ENCODE measurements at regions not wholly inside any gene's neighbourhood (a gene's known extent, or its start where the extent isn't known, plus 50 kb on each side); places are given as distances from the start of the nearest gene placed in this dataset.
A peak's percentile ranks its signal among the peaks of the same experiment; 100 is the strongest.

- Histone ChIP-seq H3K36me3 (no peaks in the 10 kb centered on the region), H3K4me1 (replicated peaks) (peaks cover 41% of the 10 kb centered on the region), H3K4me3 (no peak overlapping the region), H3K27ac (peak overlapping the region; percentile 65), H3K9me3 (replicated peaks) (no peaks in the 10 kb centered on the region), H3K27me3 (replicated peaks) (no peaks in the 10 kb centered on the region)
- DNase-seq (ENCODE audit: low read depth in 1 of 2, low spot score in 2 of 2): peak in 1 of 2 experiments; percentile 68
These were observed 748.4 kb upstream of the PHF14 start for GRCh38 chr7:10225275-10225674.

GRCh38 chr7:10237306-10237705 lies 736.4 kb upstream of the PHF14 start:
- H3K36me3 ChIP-seq: no peaks in the 10 kb centered on the region
- peak overlapping the region; percentile 79 for H3K27ac ChIP-seq
- no peaks in the 10 kb centered on the region for H3K9me3 ChIP-seq (replicated peaks)
- H3K4me3 ChIP-seq: no peak overlapping the region
- DNase-seq (ENCODE audit: low read depth in 1 of 2, low spot score in 2 of 2): peak; percentile 67 to 80
- no peaks in the 10 kb centered on the region for H3K27me3 ChIP-seq (replicated peaks)
- H3K4me1 ChIP-seq (replicated peaks): peaks cover 22% of the 10 kb centered on the region

GRCh38 chr7:10238641-10239040 lies 735.0 kb upstream of the PHF14 start:
- DNase-seq (ENCODE audit: low read depth in 1 of 2, low spot score in 2 of 2): no peak
- H3K36me3 ChIP-seq: no peaks in the 10 kb centered on the region
- H3K27ac ChIP-seq: no peak overlapping the region

DNA sequence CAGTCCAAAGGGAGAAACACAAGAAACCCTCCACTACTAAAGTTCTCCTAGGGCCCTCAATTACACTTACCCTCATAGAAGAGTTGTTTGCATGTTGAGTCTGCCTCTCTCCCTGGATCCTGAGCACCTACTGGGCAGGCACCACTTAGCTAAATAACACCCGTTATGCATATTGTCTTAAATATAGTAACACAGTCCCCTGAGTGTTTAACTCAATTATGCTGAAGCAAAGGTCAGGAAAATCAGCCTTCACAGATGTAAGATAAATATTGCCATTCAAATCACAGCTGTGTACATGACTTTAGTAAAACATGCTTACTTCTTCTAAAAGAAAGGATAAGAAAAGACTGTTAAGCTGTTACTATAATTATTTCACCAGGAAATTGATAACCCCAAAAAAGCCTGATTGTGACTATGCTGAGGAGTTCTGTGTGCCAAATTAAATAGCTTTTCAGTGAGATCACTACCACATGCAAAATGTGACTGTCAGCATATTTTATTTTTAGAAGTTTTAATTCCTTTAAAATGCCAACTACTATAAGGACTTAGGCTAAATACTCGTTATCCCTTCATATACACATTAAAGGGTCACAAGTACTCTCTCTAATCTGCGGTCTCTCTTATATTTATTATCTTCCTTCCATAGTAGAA lies 733.9 kb upstream of the PHF14 start:
- DNase-seq (ENCODE audit: low read depth in 1 of 2, low spot score in 2 of 2): peak in 1 of 2 experiments; percentile 26
- H3K4me3 ChIP-seq: no peak overlapping the region

More at GRCh38 chr7:10238641-10239040, 735.0 kb upstream of the PHF14 start:
- Histone ChIP-seq H3K4me3 (no peak overlapping the region), H3K4me1 (replicated peaks) (peaks cover 22% of the 10 kb centered on the region), H3K9me3 (replicated peaks) (no peaks in the 10 kb centered on the region), H3K27me3 (replicated peaks) (no peaks in the 10 kb centered on the region)

GRCh38 chr7:10245406-10245805 lies 728.3 kb upstream of the PHF14 start:
- DNase-seq (ENCODE audit: low read depth in 1 of 2, low spot score in 2 of 2): no peak
- H3K9me3 ChIP-seq (replicated peaks): peaks cover 4% of the 10 kb centered on the region; the same call in 1 of the 2 replicates
- H3K4me1 ChIP-seq (replicated peaks): no peaks in the 10 kb centered on the region; the same call in 1 of the 2 replicates
- no peak overlapping the region for H3K4me3 ChIP-seq
- H3K27ac ChIP-seq: no peak overlapping the region
- H3K27me3 ChIP-seq (replicated peaks): no peaks in the 10 kb centered on the region
- H3K36me3 ChIP-seq: no peaks in the 10 kb centered on the region

More for the DNA sequence above, 733.9 kb upstream of the PHF14 start:
- no peaks in the 10 kb centered on the region for H3K27me3 ChIP-seq (replicated peaks)
- H3K27ac ChIP-seq: peak overlapping the region; percentile 27
- H3K4me1 ChIP-seq (replicated peaks): peaks cover 22% of the 10 kb centered on the region
- no peaks in the 10 kb centered on the region for H3K36me3 ChIP-seq
- H3K9me3 ChIP-seq (replicated peaks): no peaks in the 10 kb centered on the region

DNA sequence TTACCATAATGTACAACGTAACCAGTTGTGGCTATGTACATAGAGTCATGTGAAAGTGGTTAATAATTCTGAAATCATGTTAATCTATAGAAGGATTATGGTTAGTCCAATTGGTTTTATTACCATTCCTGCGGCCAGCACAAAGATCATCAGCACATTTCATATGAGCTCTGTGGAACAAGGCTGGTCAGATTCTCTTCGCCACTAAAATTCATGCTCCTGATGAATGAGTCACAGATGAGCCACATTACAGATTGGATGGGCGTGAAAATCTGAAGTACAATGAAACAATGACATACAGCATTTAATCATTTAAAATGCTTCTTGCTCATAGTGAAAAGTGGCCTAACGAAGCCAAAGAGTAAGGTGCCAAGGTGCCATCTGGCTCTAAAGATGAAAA lies 716.2 kb upstream of the PHF14 start:
- no peak for DNase-seq (ENCODE audit: low read depth in 1 of 2, low spot score in 2 of 2)
- no peaks in the 10 kb centered on the region for H3K36me3 ChIP-seq
- H3K27ac ChIP-seq: no peak overlapping the region
- H3K27me3 ChIP-seq (replicated peaks): no peaks in the 10 kb centered on the region
- H3K4me1 ChIP-seq (replicated peaks): no peaks in the 10 kb centered on the region
- no peaks in the 10 kb centered on the region for H3K9me3 ChIP-seq (replicated peaks)
- no peak overlapping the region for H3K4me3 ChIP-seq

DNA sequence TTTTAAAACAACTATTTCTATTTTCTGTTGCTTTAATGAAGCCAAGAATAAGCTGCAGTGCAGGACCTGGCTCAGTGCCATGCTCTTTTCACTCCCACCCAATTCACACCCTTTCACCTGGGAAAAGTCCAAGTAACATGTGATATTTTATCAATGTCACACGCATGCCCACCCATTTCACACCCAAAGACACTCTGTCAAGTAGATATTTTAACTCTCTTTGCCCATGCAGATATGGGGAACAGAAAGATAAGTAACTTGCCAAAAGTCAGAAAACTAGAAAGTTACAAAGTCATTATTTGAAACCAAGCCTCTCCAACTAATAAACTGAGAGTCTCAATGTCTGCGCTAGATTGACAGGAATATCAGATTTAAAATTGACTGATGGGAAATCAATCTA lies 706.7 kb upstream of the PHF14 start:
- Histone ChIP-seq H3K9me3 (replicated peaks) (no peaks in the 10 kb centered on the region), H3K4me3 (no peak overlapping the region), H3K36me3 (no peaks in the 10 kb centered on the region), H3K27me3 (replicated peaks) (no peaks in the 10 kb centered on the region), H3K4me1 (replicated peaks) (peaks cover 35% of the 10 kb centered on the region), H3K27ac (peak overlapping the region; percentile 82)
- peak in 1 of 2 experiments; percentile 4 for DNase-seq (ENCODE audit: low read depth in 1 of 2, low spot score in 2 of 2)

DNA sequence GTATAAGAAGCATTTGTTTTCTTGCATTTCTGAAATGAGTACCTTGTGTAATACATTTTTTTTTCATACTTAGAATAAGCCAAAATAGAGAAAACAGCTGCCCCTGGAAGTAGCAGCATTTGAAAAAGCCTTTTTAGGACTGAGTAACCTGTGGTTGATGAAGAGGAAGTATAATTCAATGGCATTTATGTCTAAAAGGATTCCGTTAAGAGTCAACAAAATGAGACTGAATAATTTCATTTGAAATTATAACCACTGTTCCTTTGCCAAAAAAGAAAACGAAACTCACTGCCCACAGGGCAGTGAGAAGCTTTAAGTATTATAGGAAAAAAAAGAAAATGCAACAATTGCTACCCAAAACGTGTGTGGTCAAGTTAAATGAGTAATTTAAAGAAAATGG lies 705.6 kb upstream of the PHF14 start:
- H3K36me3 ChIP-seq: no peaks in the 10 kb centered on the region
- peak overlapping the region; percentile 82 for H3K27ac ChIP-seq
- peaks cover 35% of the 10 kb centered on the region for H3K4me1 ChIP-seq (replicated peaks)
- H3K27me3 ChIP-seq (replicated peaks): no peaks in the 10 kb centered on the region
- no peaks in the 10 kb centered on the region for H3K9me3 ChIP-seq (replicated peaks)
- peak in 1 of 2 experiments; percentile 50 for DNase-seq (ENCODE audit: low read depth in 1 of 2, low spot score in 2 of 2)
- no peak overlapping the region for H3K4me3 ChIP-seq

GRCh38 chr7:10282909-10283308 lies 690.8 kb upstream of the PHF14 start:
- H3K4me3 ChIP-seq: no peak overlapping the region
- H3K4me1 ChIP-seq (replicated peaks): no peaks in the 10 kb centered on the region
- H3K9me3 ChIP-seq (replicated peaks): no peaks in the 10 kb centered on the region
- no peaks in the 10 kb centered on the region for H3K27me3 ChIP-seq (replicated peaks)
- H3K27ac ChIP-seq: no peak overlapping the region
- no peak for DNase-seq (ENCODE audit: low read depth in 1 of 2, low spot score in 2 of 2)
- no peaks in the 10 kb centered on the region for H3K36me3 ChIP-seq

DNA sequence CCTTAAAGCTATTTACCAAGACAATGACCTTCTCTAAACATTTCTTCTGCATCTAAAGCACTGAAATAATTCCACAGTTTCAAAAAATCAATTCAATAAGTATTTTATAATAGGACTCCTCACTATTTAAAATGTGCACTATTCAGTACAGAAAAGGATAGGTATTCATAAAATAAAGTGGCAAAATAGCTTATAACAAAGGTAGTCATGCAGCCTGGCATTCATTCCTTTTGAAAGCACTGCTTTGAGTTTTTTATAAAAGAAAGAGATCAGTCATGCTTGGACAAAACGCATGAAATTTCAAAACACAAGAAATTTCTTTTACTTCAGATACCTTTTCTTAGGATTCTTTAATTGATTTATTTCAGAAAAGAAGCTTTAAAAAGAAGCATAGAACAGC lies 689.7 kb upstream of the PHF14 start:
- DNase-seq (ENCODE audit: low read depth in 1 of 2, low spot score in 2 of 2): no peak
- Histone ChIP-seq H3K36me3 (no peaks in the 10 kb centered on the region), H3K27me3 (replicated peaks) (no peaks in the 10 kb centered on the region), H3K4me1 (replicated peaks) (no peaks in the 10 kb centered on the region), H3K4me3 (no peak overlapping the region), H3K9me3 (replicated peaks) (no peaks in the 10 kb centered on the region), H3K27ac (no peak overlapping the region)

- H3K9me3 ChIP-seq (replicated peaks): no peaks in the 10 kb centered on the region; the same call in 1 of the 2 replicates
- peaks cover 5% of the 10 kb centered on the region for H3K4me1 ChIP-seq (replicated peaks)
- H3K36me3 ChIP-seq: no peaks in the 10 kb centered on the region
- no peak overlapping the region for H3K27ac ChIP-seq
- H3K27me3 ChIP-seq (replicated peaks): no peaks in the 10 kb centered on the region
- DNase-seq (ENCODE audit: low read depth in 1 of 2, low spot score in 2 of 2): no peak
- H3K4me3 ChIP-seq: no peak overlapping the region
These were observed 674.3 kb upstream of the PHF14 start for GRCh38 chr7:10299384-10299783.

DNA sequence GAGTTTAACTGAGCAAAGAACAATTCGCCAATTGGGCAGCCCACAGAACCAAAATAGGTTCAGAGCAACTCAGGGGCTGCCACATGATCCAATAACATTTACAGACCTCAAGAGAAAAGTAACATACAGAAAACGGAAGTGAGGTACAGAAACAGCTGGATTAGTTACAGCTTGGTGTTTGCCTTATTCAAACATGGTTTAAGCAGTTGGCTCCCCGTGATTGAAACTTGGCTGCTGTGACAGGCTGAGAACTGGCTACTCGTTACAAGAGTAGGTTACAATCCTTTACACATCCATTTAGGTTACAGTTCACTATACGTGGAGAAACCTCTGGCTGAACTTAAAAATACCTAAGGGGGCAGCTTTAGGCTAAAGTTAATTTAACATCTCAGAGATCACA lies 673.1 kb upstream of the PHF14 start:
- H3K4me3 ChIP-seq: no peak overlapping the region
- H3K4me1 ChIP-seq (replicated peaks): peaks cover 5% of the 10 kb centered on the region
- no peaks in the 10 kb centered on the region; the same call in 1 of the 2 replicates for H3K9me3 ChIP-seq (replicated peaks)
- DNase-seq (ENCODE audit: low read depth in 1 of 2, low spot score in 2 of 2): no peak
- H3K36me3 ChIP-seq: no peaks in the 10 kb centered on the region
- H3K27me3 ChIP-seq (replicated peaks): no peaks in the 10 kb centered on the region
- H3K27ac ChIP-seq: no peak overlapping the region

- Histone ChIP-seq H3K4me1 (replicated peaks) (no peaks in the 10 kb centered on the region), H3K9me3 (replicated peaks) (no peaks in the 10 kb centered on the region), H3K36me3 (no peaks in the 10 kb centered on the region), H3K4me3 (no peak overlapping the region), H3K27me3 (replicated peaks) (no peaks in the 10 kb centered on the region), H3K27ac (no peak overlapping the region)
- no peak for DNase-seq (ENCODE audit: low read depth in 1 of 2, low spot score in 2 of 2)
These were observed 665.4 kb upstream of the PHF14 start for GRCh38 chr7:10308276-10308675.

- H3K27ac ChIP-seq: no peak overlapping the region
- H3K4me3 ChIP-seq: no peak overlapping the region
- no peak for DNase-seq (ENCODE audit: low read depth in 1 of 2, low spot score in 2 of 2)
- H3K4me1 ChIP-seq (replicated peaks): peaks cover 19% of the 10 kb centered on the region
- H3K36me3 ChIP-seq: no peaks in the 10 kb centered on the region
- H3K9me3 ChIP-seq (replicated peaks): no peaks in the 10 kb centered on the region
- no peaks in the 10 kb centered on the region for H3K27me3 ChIP-seq (replicated peaks)
These were observed 660.7 kb upstream of the PHF14 start for GRCh38 chr7:10312942-10313341.

GRCh38 chr7:10315881-10316280 lies 657.8 kb upstream of the PHF14 start:
- Histone ChIP-seq H3K9me3 (replicated peaks) (no peaks in the 10 kb centered on the region), H3K27me3 (replicated peaks) (no peaks in the 10 kb centered on the region), H3K27ac (peak overlapping the region; percentile 68), H3K4me1 (replicated peaks) (peaks cover 19% of the 10 kb centered on the region), H3K4me3 (no peak overlapping the region), H3K36me3 (no peaks in the 10 kb centered on the region)
- DNase-seq (ENCODE audit: low read depth in 1 of 2, low spot score in 2 of 2): peak; percentile 60 to 61

All from SJSA1 (cell line).